NCI-H82 (cell line): ENCODE measurements at regions not wholly inside any gene's neighbourhood (a gene's known extent, or its start where the extent isn't known, plus 50 kb on each side); places are given as distances from the start of the nearest gene placed in this dataset.

Experiments
- DNase-seq: peaks from one replicate; lab custom pipeline; 2025; lab: John Stamatoyannopoulos, UW

DNA sequence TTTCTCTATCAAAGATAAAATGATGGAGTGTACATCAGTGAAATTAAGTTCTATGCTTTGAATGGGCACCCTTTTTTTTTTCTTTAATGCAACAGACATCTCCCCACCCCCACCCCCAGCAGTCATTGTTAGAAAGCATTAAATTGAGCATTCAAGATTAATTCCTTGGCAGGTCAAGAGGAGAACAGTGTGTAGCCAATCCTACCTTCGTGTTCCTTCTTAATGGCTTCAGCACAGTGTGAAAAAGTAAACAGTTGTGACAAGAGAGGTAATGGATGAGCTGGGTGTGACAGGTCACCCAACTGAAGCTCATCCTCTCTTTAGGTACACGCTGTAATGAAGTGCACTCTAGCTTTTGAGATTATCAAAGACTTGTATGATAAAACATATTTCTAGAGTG lies 198.5 kb upstream of the RARB start:
- no peak for DNase-seq

DNA sequence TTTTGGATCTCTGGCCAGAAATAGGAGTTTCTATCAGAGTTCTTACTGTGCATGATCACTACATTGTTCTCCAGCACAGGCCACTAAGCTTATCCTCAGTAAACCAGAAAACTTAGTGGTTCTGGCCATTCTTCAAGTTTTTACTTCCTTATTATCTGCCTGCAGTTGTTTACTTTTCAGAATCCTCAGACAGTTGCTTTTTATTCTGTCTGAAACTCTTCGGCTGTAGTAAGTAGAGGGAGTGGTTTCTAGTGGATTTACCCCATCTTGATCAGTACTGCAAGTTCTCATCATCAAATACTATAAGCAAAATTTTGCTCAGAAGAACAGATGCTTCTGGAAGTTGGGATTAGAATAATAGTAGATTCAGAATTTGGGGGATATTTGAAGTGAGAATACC lies 193.0 kb upstream of the RARB start:
- DNase-seq: no peak

GRCh38 chr3:25235466-25235865 lies 192.6 kb upstream of the RARB start:
- DNase-seq: no peak

- no peak for DNase-seq
Measured at GRCh38 chr3:25237602-25238001, 190.5 kb upstream of the RARB start.

- DNase-seq: no peak
Measured at GRCh38 chr3:25239042-25239441, 189.0 kb upstream of the RARB start.

- no peak for DNase-seq
Measured at GRCh38 chr3:25246913-25247312, 181.2 kb upstream of the RARB start.

DNA sequence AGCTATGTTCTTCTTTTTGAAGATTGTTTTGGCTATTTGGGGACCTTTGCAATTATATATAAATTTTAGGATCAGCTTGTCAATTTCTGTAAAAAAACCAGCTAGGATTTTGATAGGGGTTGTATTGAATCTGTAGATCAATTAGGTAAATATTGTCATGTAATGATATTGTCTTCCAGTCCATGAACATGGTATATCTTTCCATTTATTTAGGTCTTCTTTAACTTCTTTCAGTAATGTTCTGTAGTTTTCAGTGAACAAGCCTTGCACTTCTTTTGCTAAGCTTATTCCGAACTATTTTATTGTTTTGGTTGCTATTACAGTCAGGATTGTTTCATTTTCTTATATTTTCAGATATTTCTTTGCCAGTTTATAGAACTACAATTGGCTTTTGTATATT lies 175.8 kb upstream of the RARB start:
- DNase-seq: no peak

GRCh38 chr3:25257026-25257425 lies 171.0 kb upstream of the RARB start:
- no peak for DNase-seq

DNA sequence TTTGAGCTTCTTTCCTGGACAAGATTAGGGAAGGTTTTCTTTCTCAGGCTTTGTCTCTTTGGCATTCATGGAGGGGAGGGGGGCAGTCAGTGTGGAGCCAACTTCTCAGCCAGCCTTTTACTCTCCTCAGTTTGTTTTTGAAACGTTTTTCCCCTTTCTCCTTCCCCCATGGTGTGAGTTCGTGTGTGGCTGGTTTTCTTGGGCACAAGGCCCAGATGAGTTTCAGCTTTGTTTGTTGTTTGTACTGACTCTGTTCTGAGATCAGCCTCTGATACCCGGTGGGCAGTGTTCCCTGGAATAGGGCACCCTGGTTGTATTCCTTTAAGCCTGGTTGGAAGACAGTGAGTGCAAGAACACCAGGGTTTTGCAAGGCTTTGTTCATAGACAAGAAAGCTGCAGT lies 168.2 kb upstream of the RARB start:
- no peak for DNase-seq

- no peak for DNase-seq
Measured at GRCh38 chr3:25262322-25262721, 165.7 kb upstream of the RARB start.

- DNase-seq: no peak
Measured at GRCh38 chr3:25265284-25265683, 162.8 kb upstream of the RARB start.

GRCh38 chr3:25266677-25267076 lies 161.4 kb upstream of the RARB start:
- no peak for DNase-seq

GRCh38 chr3:25272090-25272489 lies 156.0 kb upstream of the RARB start:
- DNase-seq: no peak

- no peak for DNase-seq
Measured at GRCh38 chr3:25273582-25274171, 154.4 kb upstream of the RARB start.

GRCh38 chr3:25277503-25277902 lies 150.6 kb upstream of the RARB start:
- DNase-seq: no peak

GRCh38 chr3:25281041-25281731 lies 146.9 kb upstream of the RARB start:
- DNase-seq: peak; percentile 89

- no peak for DNase-seq
Measured at GRCh38 chr3:25281732-25282126, 146.3 kb upstream of the RARB start.

- no peak for DNase-seq
Measured at GRCh38 chr3:25283613-25284012, 144.4 kb upstream of the RARB start.

GRCh38 chr3:25284249-25284648 lies 143.8 kb upstream of the RARB start:
- DNase-seq: no peak

- no peak for DNase-seq
Measured at GRCh38 chr3:25287291-25287884, 140.7 kb upstream of the RARB start.

GRCh38 chr3:25288413-25288812 lies 139.7 kb upstream of the RARB start:
- DNase-seq: no peak

- no peak for DNase-seq
Measured at GRCh38 chr3:25289156-25289555, 138.9 kb upstream of the RARB start.

GRCh38 chr3:25289663-25290062 lies 138.4 kb upstream of the RARB start:
- DNase-seq: no peak

DNA sequence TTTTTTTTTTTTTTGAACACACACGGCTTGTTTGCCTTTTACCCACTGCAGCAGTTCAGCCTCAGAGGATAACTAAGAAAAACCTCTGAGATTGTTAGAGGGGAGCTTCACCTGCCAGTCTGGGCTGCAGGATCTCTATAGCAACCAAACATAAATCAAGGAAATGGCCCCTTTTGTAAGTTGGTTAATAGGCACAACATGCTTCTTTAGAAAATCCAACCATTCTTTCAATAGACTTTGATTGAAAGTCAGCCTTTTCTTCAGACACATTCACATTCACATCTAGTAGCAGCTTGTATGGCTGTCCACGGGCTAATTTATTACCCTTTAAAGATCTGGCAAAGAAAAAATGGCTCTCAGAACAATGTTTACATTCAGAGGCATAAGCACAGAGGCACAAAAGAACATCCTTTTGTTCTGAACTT lies 136.6 kb upstream of the RARB start:
- no peak for DNase-seq
